ENCODE measurements at regions not wholly inside any gene's neighbourhood (a gene's known extent, or its start where the extent isn't known, plus 50 kb on each side); places are given as distances from the start of the nearest gene placed in this dataset.
"Not testable (repeated sequence)": the region's sequence is repeated elsewhere in the genome, so short reads cannot be mapped to it uniquely, and the experiment has no call there.

DNA sequence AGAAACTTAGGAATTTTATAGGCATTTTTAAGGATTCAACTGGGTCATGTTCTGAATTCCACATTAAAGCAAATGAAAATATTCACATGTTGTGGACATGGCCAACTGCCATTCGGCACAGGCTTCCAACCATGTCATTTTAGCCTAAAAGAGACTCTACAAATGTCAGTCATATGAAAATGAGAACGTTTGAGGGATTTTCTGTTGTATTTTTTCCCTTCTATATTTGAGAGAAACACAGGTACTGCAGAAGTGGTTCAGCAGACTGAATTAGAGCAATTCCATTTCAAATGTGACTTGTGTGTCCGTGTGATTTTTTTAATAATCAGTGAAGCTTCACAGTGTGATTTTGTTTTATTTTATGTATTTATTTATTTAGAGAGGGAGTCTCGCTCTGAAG lies 124.3 kb downstream of the TP53TG3F start:
- not testable (repeated sequence) for DNase-seq

GRCh38 chr16:33588589-33588988 lies 129.2 kb downstream of the TP53TG3F start:
- DNase-seq: not testable (repeated sequence)

GRCh38 chr16:33593344-33593743 lies 133.9 kb downstream of the TP53TG3F start:
- DNase-seq: not testable (repeated sequence)

DNA sequence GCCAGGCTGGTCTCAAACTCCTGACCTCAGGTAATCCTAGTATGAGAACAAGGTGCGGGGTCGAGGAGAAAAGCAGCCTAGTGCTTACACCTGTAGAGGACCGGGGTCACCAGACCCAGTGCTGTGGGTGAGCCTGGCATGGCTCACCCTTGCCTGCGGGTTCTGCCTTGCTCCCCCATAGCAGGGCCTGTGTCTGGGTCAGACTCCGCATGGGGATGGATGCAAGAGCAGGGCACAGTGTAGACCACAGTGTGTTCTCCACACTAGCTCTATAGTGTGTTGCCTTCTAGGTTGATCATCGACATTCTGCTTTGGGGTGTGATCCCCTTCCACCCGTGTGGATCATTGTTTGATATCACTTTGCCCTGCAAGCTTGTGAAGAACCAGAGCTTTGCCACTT lies 135.7 kb downstream of the TP53TG3F start:
- DNase-seq: not testable (repeated sequence)

GRCh38 chr16:33601029-33601428 lies 141.6 kb downstream of the TP53TG3F start:
- not testable (repeated sequence) for DNase-seq

- DNase-seq: not testable (repeated sequence)
These were observed 164.2 kb downstream of the TP53TG3F start for GRCh38 chr16:33623535-33624077.

GRCh38 chr16:33628895-33629294 lies 169.5 kb downstream of the TP53TG3F start:
- DNase-seq: not testable (repeated sequence)

- DNase-seq: not testable (repeated sequence)
These were observed 172.3 kb downstream of the TP53TG3F start for GRCh38 chr16:33631713-33632112.

- DNase-seq: not testable (repeated sequence)
These were observed 174.6 kb downstream of the TP53TG3F start for GRCh38 chr16:33634057-33634456.

DNA sequence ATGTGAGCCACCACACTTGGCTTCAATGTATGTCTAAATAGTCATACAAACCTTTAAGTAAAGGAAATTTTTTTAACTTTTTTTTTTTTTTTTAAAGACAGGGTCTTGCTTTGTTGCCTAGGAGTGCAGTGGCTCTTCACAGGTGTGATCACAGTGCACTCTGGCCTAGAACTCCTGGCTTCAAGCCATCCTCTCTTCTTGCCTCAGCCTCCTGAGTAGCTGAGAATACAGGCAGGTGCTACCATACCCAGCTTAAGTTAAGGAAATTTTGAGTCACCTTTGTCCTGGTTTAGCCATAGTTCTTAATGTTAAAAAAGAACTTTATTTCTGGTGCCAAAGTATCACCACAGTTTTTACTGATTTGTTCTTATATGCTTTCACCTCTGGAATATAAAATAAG lies 177.3 kb downstream of the TP53TG3F start:
- DNase-seq: not testable (repeated sequence)

GRCh38 chr16:33643270-33643669 lies 183.9 kb downstream of the TP53TG3F start:
- not testable (repeated sequence) for DNase-seq

DNA sequence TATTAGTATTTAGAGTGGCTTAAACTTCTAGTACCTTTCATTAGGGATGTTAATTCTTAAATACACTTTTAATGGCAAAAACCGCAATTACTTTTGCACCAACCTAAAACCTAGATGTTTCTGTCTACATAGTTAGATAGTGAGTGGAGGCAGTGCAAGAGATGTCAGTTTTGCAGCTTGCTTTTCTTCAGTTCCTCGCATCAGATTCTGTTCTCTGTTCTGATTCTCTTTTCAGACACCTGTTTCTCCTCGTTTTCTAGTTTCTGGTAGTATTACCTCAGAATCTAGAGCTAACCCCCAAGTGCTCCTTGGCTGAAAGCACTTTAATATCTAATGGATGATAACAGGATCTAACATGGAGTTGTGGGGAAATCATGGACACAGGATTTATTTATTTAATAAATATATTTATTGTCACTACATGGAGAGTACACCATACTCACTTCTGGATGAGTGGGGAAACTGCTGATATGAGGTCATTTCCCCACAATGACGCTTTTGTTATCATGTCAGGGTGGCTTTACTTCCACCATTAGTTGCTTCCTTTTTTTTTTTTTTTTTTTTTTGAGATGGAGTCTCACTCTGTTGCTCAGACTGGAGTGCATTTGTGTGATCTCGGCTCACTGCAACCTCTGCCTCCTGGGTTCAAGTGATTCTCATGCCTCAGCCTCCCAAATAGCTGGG lies 184.4 kb downstream of the TP53TG3F start:
- not testable (repeated sequence) for DNase-seq

DNA sequence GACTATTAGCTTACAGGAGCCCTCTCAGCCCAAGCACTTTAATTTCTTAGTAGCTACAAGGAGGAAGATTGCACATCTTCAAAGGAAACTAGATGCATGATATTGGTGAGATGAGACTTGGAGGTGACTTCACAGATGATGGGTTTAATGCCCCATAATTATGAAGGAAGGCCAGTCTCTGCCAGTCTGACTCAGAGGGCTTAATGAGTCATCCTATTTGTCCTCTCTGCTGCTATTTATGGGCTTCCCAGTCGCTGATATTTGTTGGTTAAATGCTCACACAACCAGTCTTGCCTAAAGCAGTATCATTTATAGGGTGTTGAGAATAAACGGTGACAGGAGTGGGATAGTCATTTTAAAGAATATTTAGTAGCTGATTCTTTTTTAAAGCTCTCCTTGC lies 187.0 kb downstream of the TP53TG3F start:
- DNase-seq: not testable (repeated sequence)

- not testable (repeated sequence) for DNase-seq
These were observed 196.3 kb downstream of the TP53TG3F start for GRCh38 chr16:33655756-33656155.

DNA sequence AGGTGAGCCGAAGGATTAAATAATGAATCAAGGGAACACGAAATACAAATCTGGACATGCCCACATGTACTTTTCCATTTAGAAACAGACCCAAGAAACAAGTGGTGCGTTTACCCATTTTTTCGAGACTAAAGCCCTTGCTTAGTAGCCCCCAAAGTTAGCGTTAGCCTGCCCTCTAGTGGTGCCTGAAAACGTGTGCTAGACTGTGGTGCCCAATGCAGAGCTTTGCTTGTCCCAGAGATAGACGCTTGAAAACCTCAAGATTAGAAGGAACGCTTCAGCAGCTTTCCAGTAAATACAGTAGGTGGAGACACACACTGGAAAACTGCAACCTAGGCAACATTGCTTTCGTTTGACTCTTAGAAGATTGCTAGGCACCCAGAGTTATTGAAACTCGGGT lies 197.0 kb downstream of the TP53TG3F start:
- not testable (repeated sequence) for DNase-seq

GRCh38 chr16:33657717-33658116 lies 198.3 kb downstream of the TP53TG3F start:
- DNase-seq: not testable (repeated sequence)

DNA sequence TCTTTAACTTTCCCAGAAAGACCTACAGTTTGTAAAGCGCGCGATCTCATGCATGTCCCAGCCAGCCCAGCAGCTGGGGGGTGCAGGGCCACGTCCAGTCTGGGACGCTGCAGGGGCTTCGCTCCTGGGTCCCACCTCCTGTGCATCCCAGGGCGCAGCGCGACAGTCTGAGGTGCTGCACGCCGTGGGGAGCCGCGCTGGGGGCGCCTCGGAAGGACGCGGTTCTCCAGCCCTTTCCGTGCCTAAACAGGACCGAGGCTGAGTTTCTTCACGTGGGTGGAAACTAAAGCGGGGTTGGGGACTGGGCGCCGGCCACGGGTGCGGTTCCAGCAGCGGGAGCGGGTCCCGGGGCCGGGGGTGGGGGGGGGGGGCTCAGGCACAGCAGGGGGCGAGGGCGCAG lies 221.4 kb downstream of the TP53TG3F start:
- not testable (repeated sequence) for DNase-seq

- not testable (repeated sequence) for DNase-seq
These were observed 240.9 kb downstream of the TP53TG3F start for GRCh38 chr16:33700320-33700719.

GRCh38 chr16:33706845-33707590 lies 247.6 kb downstream of the TP53TG3F start:
- DNase-seq: not testable (repeated sequence)

DNA sequence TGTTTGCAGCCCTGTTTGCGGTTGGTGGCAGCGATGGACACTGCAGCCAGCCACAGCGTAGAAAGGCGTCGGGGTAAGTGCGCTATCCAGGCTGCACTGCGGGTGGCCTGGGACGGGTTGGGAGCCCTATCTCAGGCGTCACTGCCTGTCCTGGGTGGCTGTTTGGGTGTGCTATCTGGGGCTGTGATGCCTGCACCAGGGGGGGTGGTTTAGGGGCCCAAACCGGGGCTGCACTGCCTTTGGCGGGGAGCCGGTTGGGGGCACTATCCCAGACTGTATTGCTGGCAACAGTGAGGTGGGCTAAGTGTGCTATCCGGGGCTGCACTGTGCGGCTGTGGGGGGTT lies 248.2 kb downstream of the TP53TG3F start:
- not testable (repeated sequence) for DNase-seq

GRCh38 chr16:33709856-33710695 lies 250.7 kb downstream of the TP53TG3F start:
- not testable (repeated sequence) for DNase-seq

- not testable (repeated sequence) for DNase-seq
These were observed 251.3 kb downstream of the TP53TG3F start for GRCh38 chr16:33710696-33711087.

DNA sequence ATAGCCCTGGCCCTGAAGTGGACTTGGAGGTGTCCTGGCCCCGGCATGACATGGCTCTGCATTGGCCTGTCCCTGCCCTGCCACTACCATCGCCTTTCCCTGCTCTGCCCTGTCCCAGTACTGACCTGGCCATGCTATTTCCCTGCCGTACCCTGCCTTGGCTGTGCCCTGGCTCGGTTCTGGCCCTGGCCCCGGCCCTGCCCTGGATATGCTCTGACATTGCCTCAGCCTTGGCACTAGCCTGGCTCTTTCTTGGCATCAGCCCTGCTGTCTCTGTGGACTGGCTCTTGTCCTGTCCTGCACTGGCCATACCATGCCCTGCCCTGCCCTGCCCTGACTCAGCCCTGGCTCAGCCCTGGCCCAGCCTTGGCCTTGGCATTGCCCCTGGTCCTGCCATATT lies 252.2 kb downstream of the TP53TG3F start:
- not testable (repeated sequence) for DNase-seq

Data from RPMI8226 (cell line).